HEK293 (cell line): ENCODE measurements at regions not wholly inside any gene's neighbourhood (a gene's known extent, or its start where the extent isn't known, plus 50 kb on each side); places are given as distances from the start of the nearest gene placed in this dataset.

Experiments used
- CTCF ChIA-PET: fragments of 350-600 bp; formaldehyde crosslinking; extraction: SDS; loops from one replicate; lab custom pipeline; 2021; ENCODE audit warnings: antibody characterized with exemption; lab: Yijun Ruan, JAX
- POLR2A ChIA-PET: fragments of 300-600 bp; formaldehyde crosslinking; extraction: SDS; loops from one replicate; lab custom pipeline; 2020; ENCODE audit warnings: antibody characterized with exemption, inconsistent platforms; lab: Yijun Ruan, JAX
- H3K27ac ChIP-seq: fragments of 200-500 bp; sonication (Bioruptor generic); 2 replicates; pipeline ENCODE4 v1.5.1; 2014; ENCODE audit warnings: low read depth, low read length, control low read depth, inconsistent platforms; ENCODE audit errors: extremely low read depth
- H3K36me3 ChIP-seq, 2 experiments: fragments of 200-500 bp in 1 of 2; sonication (Bioruptor generic) in 1 of 2; 1 replicate in 1 of 2; 2 replicates in 1 of 2; pipeline ENCODE4 v1.5.1; 2014 to 2017; ENCODE audit warnings: inconsistent platforms in 2 of 2, low read length in 2 of 2; ENCODE audit not compliant: control insufficient read depth in 2 of 2, insufficient read depth in 1 of 2
- H3K4me1 ChIP-seq: fragments of 200-500 bp; sonication (Bioruptor generic); 2 replicates; pipeline ENCODE4 v1.5.1; 2014; ENCODE audit warnings: mild to moderate bottlenecking, low read length, inconsistent platforms; ENCODE audit not compliant: control insufficient read depth, insufficient read depth
- H3K4me3 ChIP-seq: 2 replicates; pipeline ENCODE4 v1.5.1; 2011; ENCODE audit warnings: low read depth, mild to moderate bottlenecking, control low read depth, low read length, moderate library complexity
- H3K9me3 ChIP-seq: fragments of 200-500 bp; sonication (Bioruptor generic); 2 replicates; pipeline ENCODE4 v1.5.1; 2014; ENCODE audit warnings: low read depth, low read length, inconsistent platforms; ENCODE audit not compliant: control insufficient read depth, insufficient read depth
- BCL11B ChIP-seq: fragments of 450-650 bp; formaldehyde crosslinking; IDR thresholded peaks from 2 replicates; pipeline ENCODE4 v1.5.1; 2016; ENCODE audit warnings: low read depth, missing biosample characterization, missing genetic modification characterization
- HOXA7 ChIP-seq: sonication (generic); formaldehyde crosslinking; IDR thresholded peaks from 2 replicates; pipeline ENCODE4 v1.8.1; 2022; ENCODE audit warnings: missing genetic modification reagents, borderline replicate concordance
- SP2 ChIP-seq: fragments of 450-650 bp; formaldehyde crosslinking; IDR thresholded peaks from 2 replicates; pipeline ENCODE4 v1.5.1; 2016; ENCODE audit warnings: missing biosample characterization, missing genetic modification characterization
- TRIM28 ChIP-seq: IDR thresholded peaks from 2 replicates; pipeline ENCODE4 v1.6.1; 2011; ENCODE audit warnings: low read length, control low read depth, borderline replicate concordance
- ZFP37 ChIP-seq: fragments of 450-650 bp; formaldehyde crosslinking; IDR thresholded peaks from 2 replicates; pipeline ENCODE4 v1.5.1; 2016; ENCODE audit warnings: missing biosample characterization, missing genetic modification characterization
- ZNF112 ChIP-seq: fragments of 450-650 bp; formaldehyde crosslinking; IDR thresholded peaks from 2 replicates; pipeline ENCODE4 v1.5.0; 2017; ENCODE audit warnings: missing biosample characterization, missing genetic modification characterization
- ZNF169 ChIP-seq: fragments of 450-650 bp; formaldehyde crosslinking; IDR thresholded peaks from 2 replicates; pipeline ENCODE4 v1.5.1; 2016; ENCODE audit warnings: missing biosample characterization, missing genetic modification characterization
- ZNF473 ChIP-seq: fragments of 450-650 bp; formaldehyde crosslinking; IDR thresholded peaks from 2 replicates; pipeline ENCODE4 v1.5.1; 2017; ENCODE audit warnings: missing biosample characterization, missing genetic modification characterization
- ZNF600 ChIP-seq: fragments of 450-650 bp; formaldehyde crosslinking; IDR thresholded peaks from 2 replicates; pipeline ENCODE4 v1.5.1; 2016; ENCODE audit warnings: missing biosample characterization, missing genetic modification characterization
- ZNF670 ChIP-seq: fragments of 450-650 bp; formaldehyde crosslinking; IDR thresholded peaks from 2 replicates; pipeline ENCODE4 v1.5.1; 2016; ENCODE audit warnings: missing biosample characterization, missing genetic modification characterization, low read depth
- ZNF837 ChIP-seq: fragments of 450-650 bp; formaldehyde crosslinking; IDR thresholded peaks from 2 replicates; pipeline ENCODE4 v1.5.1; 2016; ENCODE audit warnings: missing biosample characterization, missing genetic modification characterization
- ZXDB ChIP-seq: fragments of 450-650 bp; formaldehyde crosslinking; IDR thresholded peaks from 2 replicates; pipeline ENCODE4 v1.5.1; 2016; ENCODE audit warnings: missing biosample characterization, missing genetic modification characterization
- TF ChIP-seq, protein P1 (sequence below): fragments of 450-650 bp; formaldehyde crosslinking; IDR thresholded peaks from 2 replicates; pipeline ENCODE4 v1.5.1; 2016; ENCODE audit warnings: missing biosample characterization, missing genetic modification characterization
- TF ChIP-seq, protein P2 (sequence below): fragments of 450-650 bp; formaldehyde crosslinking; IDR thresholded peaks from 2 replicates; pipeline ENCODE4 v1.5.1; 2016; ENCODE audit warnings: missing biosample characterization, missing genetic modification characterization
- TF ChIP-seq, protein P3 (sequence below): fragments of 450-650 bp; formaldehyde crosslinking; IDR thresholded peaks from 2 replicates; pipeline ENCODE4 v1.5.1; 2016; ENCODE audit warnings: missing biosample characterization, missing genetic modification characterization
- TF ChIP-seq, protein P4 (sequence below): fragments of 450-650 bp; IDR thresholded peaks from 2 replicates; pipeline ENCODE4 v1.5.1; 2018; ENCODE audit warnings: missing biosample characterization, missing genetic modification characterization
- TF ChIP-seq, protein P5 (sequence below): fragments of 450-650 bp; formaldehyde crosslinking; IDR thresholded peaks from 2 replicates; pipeline ENCODE4 v1.5.1; 2017; ENCODE audit warnings: missing biosample characterization, mild to moderate bottlenecking, missing genetic modification characterization, moderate library complexity
- TF ChIP-seq, protein P6 (sequence below): fragments of 450-650 bp; formaldehyde crosslinking; IDR thresholded peaks from 2 replicates; pipeline ENCODE4 v1.5.0; 2017; ENCODE audit warnings: missing biosample characterization, missing genetic modification characterization, borderline replicate concordance

DNA sequence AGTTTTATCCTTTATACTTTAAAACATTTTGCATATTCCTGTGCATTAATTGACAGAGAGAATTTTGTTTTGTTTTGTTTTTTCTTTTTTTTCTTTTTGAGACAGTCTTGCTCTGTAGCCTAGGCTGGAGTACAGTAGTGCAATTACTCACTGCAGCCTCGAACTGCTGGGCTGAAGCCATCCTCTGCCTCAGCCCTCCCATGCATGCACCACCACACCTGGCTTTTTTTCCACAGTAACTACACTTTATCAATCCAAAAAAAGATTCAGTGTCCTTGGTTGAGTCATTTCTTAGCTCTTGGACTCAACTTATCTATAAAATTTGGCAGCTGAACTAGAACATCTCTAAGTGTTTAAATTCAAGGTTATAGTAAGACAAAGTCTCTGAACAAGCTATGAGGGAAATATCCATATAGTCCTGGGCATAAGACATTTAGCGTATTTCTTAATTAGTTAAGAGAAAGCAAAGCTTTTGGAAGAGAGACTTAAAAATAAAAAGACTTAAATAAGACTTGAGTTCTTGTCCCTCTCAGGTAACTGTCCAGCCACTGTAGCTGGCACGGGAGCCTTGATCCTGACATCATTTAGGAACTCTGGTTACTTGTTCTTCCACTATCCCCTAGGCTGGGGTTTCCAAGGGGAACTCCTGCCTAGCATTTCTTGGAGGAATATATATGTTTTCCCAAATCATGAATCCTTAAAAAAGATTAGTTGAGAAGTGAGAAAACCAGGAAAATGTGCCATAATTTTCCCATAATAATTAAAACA, 300.1 kb downstream of the HACE1 start:
- CTCF ChIA-PET = no interaction called here
- H3K27ac ChIP-seq = no peak overlapping the region
- TF ChIP-seq HOXA7 (CRISPR knock-in tag) (no peak), ZNF169 (tag by site-specific recombination) (no peak), ZNF600 (tag by site-specific recombination) (no peak), ZNF837 (tag by site-specific recombination) (no peak), ZNF670 (tag by site-specific recombination) (no peak), ZFP37 (tag by site-specific recombination) (no peak), ZNF112 (no peak), BCL11B (no peak), ZNF473 (tag by site-specific recombination) (no peak), SP2 (tag by site-specific recombination) (no peak), ZXDB (tag by site-specific recombination) (no peak), TRIM28 (no peak)
- TF ChIP-seq, protein P1, sequence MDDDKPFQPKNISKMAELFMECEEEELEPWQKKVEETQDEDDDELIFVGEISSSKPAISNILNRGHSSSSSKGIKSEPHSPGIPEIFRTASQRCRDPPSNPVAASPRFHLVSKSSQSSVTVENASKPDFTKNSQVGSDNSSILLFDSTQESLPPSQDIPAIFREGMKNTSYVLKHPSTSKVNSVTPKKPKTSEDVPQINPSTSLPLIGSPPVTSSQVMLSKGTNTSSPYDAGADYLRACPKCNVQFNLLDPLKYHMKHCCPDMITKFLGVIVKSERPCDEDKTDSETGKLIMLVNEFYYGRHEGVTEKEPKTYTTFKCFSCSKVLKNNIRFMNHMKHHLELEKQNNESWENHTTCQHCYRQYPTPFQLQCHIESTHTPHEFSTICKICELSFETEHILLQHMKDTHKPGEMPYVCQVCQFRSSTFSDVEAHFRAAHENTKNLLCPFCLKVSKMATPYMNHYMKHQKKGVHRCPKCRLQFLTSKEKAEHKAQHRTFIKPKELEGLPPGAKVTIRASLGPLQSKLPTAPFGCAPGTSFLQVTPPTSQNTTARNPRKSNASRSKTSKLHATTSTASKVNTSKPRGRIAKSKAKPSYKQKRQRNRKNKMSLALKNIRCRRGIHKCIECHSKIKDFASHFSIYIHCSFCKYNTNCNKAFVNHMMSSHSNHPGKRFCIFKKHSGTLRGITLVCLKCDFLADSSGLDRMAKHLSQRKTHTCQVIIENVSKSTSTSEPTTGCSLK (tag by site-specific recombination) = no peak
- TF ChIP-seq, protein P2, sequence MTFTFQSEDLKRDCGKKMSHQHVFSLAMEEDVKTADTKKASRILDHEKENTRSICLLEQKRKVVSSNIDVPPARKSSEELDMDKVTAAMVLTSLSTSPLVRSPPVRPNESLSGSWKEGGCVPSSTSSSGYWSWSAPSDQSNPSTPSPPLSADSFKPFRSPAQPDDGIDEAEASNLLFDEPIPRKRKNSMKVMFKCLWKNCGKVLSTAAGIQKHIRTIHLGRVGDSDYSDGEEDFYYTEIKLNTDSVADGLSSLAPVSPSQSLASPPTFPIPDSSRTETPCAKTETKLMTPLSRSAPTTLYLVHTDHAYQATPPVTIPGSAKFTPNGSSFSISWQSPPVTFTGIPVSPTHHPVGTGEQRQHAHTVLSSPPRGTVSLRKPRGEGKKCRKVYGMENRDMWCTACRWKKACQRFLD = no peak
- TF ChIP-seq, protein P3, sequence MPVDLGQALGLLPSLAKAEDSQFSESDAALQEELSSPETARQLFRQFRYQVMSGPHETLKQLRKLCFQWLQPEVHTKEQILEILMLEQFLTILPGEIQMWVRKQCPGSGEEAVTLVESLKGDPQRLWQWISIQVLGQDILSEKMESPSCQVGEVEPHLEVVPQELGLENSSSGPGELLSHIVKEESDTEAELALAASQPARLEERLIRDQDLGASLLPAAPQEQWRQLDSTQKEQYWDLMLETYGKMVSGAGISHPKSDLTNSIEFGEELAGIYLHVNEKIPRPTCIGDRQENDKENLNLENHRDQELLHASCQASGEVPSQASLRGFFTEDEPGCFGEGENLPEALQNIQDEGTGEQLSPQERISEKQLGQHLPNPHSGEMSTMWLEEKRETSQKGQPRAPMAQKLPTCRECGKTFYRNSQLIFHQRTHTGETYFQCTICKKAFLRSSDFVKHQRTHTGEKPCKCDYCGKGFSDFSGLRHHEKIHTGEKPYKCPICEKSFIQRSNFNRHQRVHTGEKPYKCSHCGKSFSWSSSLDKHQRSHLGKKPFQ (tag by site-specific recombination) = no peak
- TF ChIP-seq, protein P4, sequence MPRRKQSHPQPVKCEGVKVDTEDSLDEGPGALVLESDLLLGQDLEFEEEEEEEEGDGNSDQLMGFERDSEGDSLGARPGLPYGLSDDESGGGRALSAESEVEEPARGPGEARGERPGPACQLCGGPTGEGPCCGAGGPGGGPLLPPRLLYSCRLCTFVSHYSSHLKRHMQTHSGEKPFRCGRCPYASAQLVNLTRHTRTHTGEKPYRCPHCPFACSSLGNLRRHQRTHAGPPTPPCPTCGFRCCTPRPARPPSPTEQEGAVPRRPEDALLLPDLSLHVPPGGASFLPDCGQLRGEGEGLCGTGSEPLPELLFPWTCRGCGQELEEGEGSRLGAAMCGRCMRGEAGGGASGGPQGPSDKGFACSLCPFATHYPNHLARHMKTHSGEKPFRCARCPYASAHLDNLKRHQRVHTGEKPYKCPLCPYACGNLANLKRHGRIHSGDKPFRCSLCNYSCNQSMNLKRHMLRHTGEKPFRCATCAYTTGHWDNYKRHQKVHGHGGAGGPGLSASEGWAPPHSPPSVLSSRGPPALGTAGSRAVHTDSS (tag by site-specific recombination) = no peak
- TF ChIP-seq, protein P5, sequence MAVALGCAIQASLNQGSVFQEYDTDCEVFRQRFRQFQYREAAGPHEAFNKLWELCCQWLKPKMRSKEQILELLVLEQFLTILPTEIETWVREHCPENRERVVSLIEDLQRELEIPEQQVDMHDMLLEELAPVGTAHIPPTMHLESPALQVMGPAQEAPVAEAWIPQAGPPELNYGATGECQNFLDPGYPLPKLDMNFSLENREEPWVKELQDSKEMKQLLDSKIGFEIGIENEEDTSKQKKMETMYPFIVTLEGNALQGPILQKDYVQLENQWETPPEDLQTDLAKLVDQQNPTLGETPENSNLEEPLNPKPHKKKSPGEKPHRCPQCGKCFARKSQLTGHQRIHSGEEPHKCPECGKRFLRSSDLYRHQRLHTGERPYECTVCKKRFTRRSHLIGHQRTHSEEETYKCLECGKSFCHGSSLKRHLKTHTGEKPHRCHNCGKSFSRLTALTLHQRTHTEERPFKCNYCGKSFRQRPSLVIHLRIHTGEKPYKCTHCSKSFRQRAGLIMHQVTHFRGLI (tag by site-specific recombination) = no peak
- TF ChIP-seq, protein P6, sequence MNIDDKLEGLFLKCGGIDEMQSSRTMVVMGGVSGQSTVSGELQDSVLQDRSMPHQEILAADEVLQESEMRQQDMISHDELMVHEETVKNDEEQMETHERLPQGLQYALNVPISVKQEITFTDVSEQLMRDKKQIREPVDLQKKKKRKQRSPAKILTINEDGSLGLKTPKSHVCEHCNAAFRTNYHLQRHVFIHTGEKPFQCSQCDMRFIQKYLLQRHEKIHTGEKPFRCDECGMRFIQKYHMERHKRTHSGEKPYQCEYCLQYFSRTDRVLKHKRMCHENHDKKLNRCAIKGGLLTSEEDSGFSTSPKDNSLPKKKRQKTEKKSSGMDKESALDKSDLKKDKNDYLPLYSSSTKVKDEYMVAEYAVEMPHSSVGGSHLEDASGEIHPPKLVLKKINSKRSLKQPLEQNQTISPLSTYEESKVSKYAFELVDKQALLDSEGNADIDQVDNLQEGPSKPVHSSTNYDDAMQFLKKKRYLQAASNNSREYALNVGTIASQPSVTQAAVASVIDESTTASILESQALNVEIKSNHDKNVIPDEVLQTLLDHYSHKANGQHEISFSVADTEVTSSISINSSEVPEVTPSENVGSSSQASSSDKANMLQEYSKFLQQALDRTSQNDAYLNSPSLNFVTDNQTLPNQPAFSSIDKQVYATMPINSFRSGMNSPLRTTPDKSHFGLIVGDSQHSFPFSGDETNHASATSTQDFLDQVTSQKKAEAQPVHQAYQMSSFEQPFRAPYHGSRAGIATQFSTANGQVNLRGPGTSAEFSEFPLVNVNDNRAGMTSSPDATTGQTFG (tag by site-specific recombination) = no peak
- TF ChIP-seq, all 188 proteins: peak for 0
- Histone ChIP-seq H3K36me3 (no peaks in the 10 kb centered on the region), H3K4me1 (no peaks in the 10 kb centered on the region), H3K9me3 (no peaks in the 10 kb centered on the region), H3K4me3 (no peak overlapping the region)
- POLR2A ChIA-PET = interaction anchor here (0.6 kb wide), 1 partner anchor 23 kb away, joined by 3 read pairs; no protein-coding TSS in a partner anchor
